WTC11 (cell line): ENCODE measurements at regions not wholly inside any gene's neighbourhood (a gene's known extent, or its start where the extent isn't known, plus 50 kb on each side); places are given as distances from the start of the nearest gene placed in this dataset.

Experiments
- ATAC-seq: fragments of 200-7000 bp; cut with Tn5 transposase; 2 replicates; pipeline ENCODE4 v1.10.0; 2021; ENCODE audit warnings: mild to moderate bottlenecking, moderate library complexity
- CTCF ChIA-PET: fragments of 300-600 bp; sonication (Branson Sonifier 250); formaldehyde crosslinking; loops from one replicate; lab custom pipeline; 2021; ENCODE audit warnings: antibody characterized with exemption; lab: Charles Lee
- POLR2A ChIA-PET: fragments of 350-600 bp; sonication (Branson Sonifier 250); formaldehyde crosslinking; loops from one replicate; lab custom pipeline; 2021; ENCODE audit warnings: antibody characterized with exemption; lab: Charles Lee
- DNase-seq: peaks from one replicate; pipeline ENCODE4 v3.0.0; 2021; ENCODE audit warnings: low spot score
- H3K27ac Mint-ChIP-seq: 2 replicates; pipeline ENCODE4 v1.8.0; 2021; ENCODE audit warnings: mixed read lengths
- H3K27me3 Mint-ChIP-seq: 2 replicates; pipeline ENCODE4 v1.8.0; 2021; ENCODE audit warnings: low read depth, mild to moderate bottlenecking, moderate library complexity, mixed read lengths
- H3K36me3 Mint-ChIP-seq: 2 replicates; pipeline ENCODE4 v1.8.0; 2021; ENCODE audit warnings: mixed read lengths
- H3K4me1 Mint-ChIP-seq: 2 replicates; pipeline ENCODE4 v1.8.0; 2022; ENCODE audit warnings: mixed read lengths
- H3K4me3 Mint-ChIP-seq: 2 replicates; pipeline ENCODE4 v1.8.0; 2021; ENCODE audit warnings: mild to moderate bottlenecking, moderate library complexity, mixed read lengths
- H3K9me3 Mint-ChIP-seq: 2 replicates; pipeline ENCODE4 v1.8.0; 2021; ENCODE audit warnings: mixed read lengths
- CBFB ChIP-seq: sonication (generic); formaldehyde crosslinking; IDR thresholded peaks from 2 replicates; pipeline ENCODE4 v1.8.1; 2022; ENCODE audit warnings: mild to moderate bottlenecking, low read depth, missing genetic modification reagents
- CREM ChIP-seq: sonication (generic); formaldehyde crosslinking; IDR thresholded peaks from 2 replicates; pipeline ENCODE4 v1.8.1; 2022; ENCODE audit warnings: mild to moderate bottlenecking, missing genetic modification reagents, moderate library complexity
- EMX1 ChIP-seq: fragments of 250-450 bp; sonication (Bioruptor Pico); IDR thresholded peaks from 2 replicates; pipeline ENCODE4 v1.8.0; 2021; ENCODE audit warnings: mild to moderate bottlenecking
- MAX ChIP-seq: sonication (generic); formaldehyde crosslinking; IDR thresholded peaks from 2 replicates; pipeline ENCODE4 v1.8.0; 2022; ENCODE audit warnings: mild to moderate bottlenecking, missing genetic modification reagents
- MLX ChIP-seq: sonication (generic); formaldehyde crosslinking; IDR thresholded peaks from 2 replicates; pipeline ENCODE4 v1.8.1; 2023; ENCODE audit warnings: mild to moderate bottlenecking, missing genetic modification reagents, moderate library complexity
- NFE2L1 ChIP-seq: sonication (generic); formaldehyde crosslinking; IDR thresholded peaks from 2 replicates; pipeline ENCODE4 v1.8.1; 2023; ENCODE audit warnings: missing genetic modification reagents
- PREB ChIP-seq: sonication (generic); formaldehyde crosslinking; IDR thresholded peaks from 2 replicates; pipeline ENCODE4 v1.8.1; 2022; ENCODE audit warnings: mild to moderate bottlenecking, missing genetic modification reagents, moderate library complexity, borderline replicate concordance
- RELA ChIP-seq: sonication (generic); formaldehyde crosslinking; IDR thresholded peaks from 2 replicates; pipeline ENCODE4 v1.8.1; 2022; ENCODE audit warnings: missing genetic modification reagents, mild to moderate bottlenecking, borderline replicate concordance
- RORB ChIP-seq: fragments of 250-450 bp; sonication (Bioruptor Pico); IDR thresholded peaks from 2 replicates; pipeline ENCODE4 v1.9.0; 2021; ENCODE audit warnings: mild to moderate bottlenecking
- SMAD3 ChIP-seq: sonication (generic); formaldehyde crosslinking; IDR thresholded peaks from 2 replicates; pipeline ENCODE4 v1.8.0; 2022; ENCODE audit warnings: missing genetic modification reagents, mild to moderate bottlenecking, borderline replicate concordance
- TCF7 ChIP-seq: sonication (generic); formaldehyde crosslinking; IDR thresholded peaks from 2 replicates; pipeline ENCODE4 v1.8.0; 2022; ENCODE audit warnings: mild to moderate bottlenecking, low read depth, missing genetic modification reagents, moderate library complexity
- TEAD1 ChIP-seq: sonication (generic); formaldehyde crosslinking; IDR thresholded peaks from 2 replicates; pipeline ENCODE4 v1.8.0; 2022; ENCODE audit warnings: mild to moderate bottlenecking, missing genetic modification reagents
- TEAD4 ChIP-seq: sonication (generic); formaldehyde crosslinking; IDR thresholded peaks from 2 replicates; pipeline ENCODE4 v1.8.0; 2022; ENCODE audit warnings: mild to moderate bottlenecking, missing genetic modification reagents
- ZNF263 ChIP-seq: sonication (generic); formaldehyde crosslinking; IDR thresholded peaks from 2 replicates; pipeline ENCODE4 v1.8.1; 2022; ENCODE audit warnings: low read depth, mild to moderate bottlenecking, moderate library complexity, missing genetic modification reagents
- ZNF396 ChIP-seq: fragments of 250-450 bp; sonication (Bioruptor Pico); IDR thresholded peaks from 2 replicates; pipeline ENCODE4 v1.8.0; 2021; ENCODE audit warnings: mild to moderate bottlenecking, moderate library complexity, borderline replicate concordance
- TF ChIP-seq, protein P1 (sequence below): sonication (generic); formaldehyde crosslinking; IDR thresholded peaks from 2 replicates; pipeline ENCODE4 v1.8.0; 2022; ENCODE audit warnings: missing genetic modification reagents
- TF ChIP-seq, protein P2 (sequence below): sonication (generic); formaldehyde crosslinking; IDR thresholded peaks from 2 replicates; pipeline ENCODE4 v1.8.0; 2023; ENCODE audit warnings: mild to moderate bottlenecking, missing genetic modification reagents

DNA sequence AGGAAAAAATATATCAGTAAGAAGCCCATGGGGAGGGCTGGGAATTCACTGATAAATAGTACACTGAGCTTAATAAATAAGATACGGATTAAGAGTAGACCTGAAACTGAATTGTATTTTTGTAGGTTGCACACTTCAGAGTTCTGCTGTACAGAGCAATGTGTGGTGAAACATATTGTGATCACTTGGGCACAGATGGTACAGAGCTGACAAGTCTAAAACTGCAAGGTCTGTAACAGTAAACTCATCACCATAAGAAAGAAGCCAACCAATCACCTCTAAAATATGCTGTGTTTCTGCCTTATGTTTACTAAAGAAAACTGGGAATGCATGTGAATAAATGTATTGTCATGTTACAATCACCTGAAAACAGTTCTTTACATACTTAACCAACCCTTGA, 360.7 kb downstream of the MRPL39 start:
- Mint-ChIP-seq H3K9me3 (peaks cover 11% of the 10 kb centered on the region), H3K36me3 (no peaks in the 10 kb centered on the region), H3K27me3 (no peaks in the 10 kb centered on the region), H3K27ac (no peak overlapping the region), H3K4me3 (no peak overlapping the region), H3K4me1 (peaks cover 14% of the 10 kb centered on the region)
- no peak for ATAC-seq
- no peak for DNase-seq
- TF ChIP-seq TCF7 (CRISPR knock-in tag) (no peak), MAX (CRISPR knock-in tag) (no peak), RORB (CRISPR knock-in tag) (no peak), SMAD3 (CRISPR knock-in tag) (no peak), MLX (CRISPR knock-in tag) (no peak), CBFB (CRISPR knock-in tag) (no peak), NFE2L1 (CRISPR knock-in tag) (no peak), ZNF263 (no peak), TEAD1 (CRISPR knock-in tag) (no peak), ZNF396 (CRISPR knock-in tag) (no peak), RELA (CRISPR knock-in tag) (no peak), EMX1 (CRISPR knock-in tag) (no peak), TEAD4 (CRISPR knock-in tag) (no peak), PREB (CRISPR knock-in tag) (no peak)
- TF ChIP-seq, protein P1, sequence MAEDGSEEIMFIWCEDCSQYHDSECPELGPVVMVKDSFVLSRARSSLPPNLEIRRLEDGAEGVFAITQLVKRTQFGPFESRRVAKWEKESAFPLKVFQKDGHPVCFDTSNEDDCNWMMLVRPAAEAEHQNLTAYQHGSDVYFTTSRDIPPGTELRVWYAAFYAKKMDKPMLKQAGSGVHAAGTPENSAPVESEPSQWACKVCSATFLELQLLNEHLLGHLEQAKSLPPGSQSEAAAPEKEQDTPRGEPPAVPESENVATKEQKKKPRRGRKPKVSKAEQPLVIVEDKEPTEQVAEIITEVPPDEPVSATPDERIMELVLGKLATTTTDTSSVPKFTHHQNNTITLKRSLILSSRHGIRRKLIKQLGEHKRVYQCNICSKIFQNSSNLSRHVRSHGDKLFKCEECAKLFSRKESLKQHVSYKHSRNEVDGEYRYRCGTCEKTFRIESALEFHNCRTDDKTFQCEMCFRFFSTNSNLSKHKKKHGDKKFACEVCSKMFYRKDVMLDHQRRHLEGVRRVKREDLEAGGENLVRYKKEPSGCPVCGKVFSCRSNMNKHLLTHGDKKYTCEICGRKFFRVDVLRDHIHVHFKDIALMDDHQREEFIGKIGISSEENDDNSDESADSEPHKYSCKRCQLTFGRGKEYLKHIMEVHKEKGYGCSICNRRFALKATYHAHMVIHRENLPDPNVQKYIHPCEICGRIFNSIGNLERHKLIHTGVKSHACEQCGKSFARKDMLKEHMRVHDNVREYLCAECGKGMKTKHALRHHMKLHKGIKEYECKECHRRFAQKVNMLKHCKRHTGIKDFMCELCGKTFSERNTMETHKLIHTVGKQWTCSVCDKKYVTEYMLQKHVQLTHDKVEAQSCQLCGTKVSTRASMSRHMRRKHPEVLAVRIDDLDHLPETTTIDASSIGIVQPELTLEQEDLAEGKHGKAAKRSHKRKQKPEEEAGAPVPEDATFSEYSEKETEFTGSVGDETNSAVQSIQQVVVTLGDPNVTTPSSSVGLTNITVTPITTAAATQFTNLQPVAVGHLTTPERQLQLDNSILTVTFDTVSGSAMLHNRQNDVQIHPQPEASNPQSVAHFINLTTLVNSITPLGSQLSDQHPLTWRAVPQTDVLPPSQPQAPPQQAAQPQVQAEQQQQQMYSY (CRISPR knock-in tag) = no peak
- TF ChIP-seq, protein P2, sequence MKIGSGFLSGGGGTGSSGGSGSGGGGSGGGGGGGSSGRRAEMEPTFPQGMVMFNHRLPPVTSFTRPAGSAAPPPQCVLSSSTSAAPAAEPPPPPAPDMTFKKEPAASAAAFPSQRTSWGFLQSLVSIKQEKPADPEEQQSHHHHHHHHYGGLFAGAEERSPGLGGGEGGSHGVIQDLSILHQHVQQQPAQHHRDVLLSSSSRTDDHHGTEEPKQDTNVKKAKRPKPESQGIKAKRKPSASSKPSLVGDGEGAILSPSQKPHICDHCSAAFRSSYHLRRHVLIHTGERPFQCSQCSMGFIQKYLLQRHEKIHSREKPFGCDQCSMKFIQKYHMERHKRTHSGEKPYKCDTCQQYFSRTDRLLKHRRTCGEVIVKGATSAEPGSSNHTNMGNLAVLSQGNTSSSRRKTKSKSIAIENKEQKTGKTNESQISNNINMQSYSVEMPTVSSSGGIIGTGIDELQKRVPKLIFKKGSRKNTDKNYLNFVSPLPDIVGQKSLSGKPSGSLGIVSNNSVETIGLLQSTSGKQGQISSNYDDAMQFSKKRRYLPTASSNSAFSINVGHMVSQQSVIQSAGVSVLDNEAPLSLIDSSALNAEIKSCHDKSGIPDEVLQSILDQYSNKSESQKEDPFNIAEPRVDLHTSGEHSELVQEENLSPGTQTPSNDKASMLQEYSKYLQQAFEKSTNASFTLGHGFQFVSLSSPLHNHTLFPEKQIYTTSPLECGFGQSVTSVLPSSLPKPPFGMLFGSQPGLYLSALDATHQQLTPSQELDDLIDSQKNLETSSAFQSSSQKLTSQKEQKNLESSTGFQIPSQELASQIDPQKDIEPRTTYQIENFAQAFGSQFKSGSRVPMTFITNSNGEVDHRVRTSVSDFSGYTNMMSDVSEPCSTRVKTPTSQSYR (CRISPR knock-in tag) = no peak
- POLR2A ChIA-PET = no interaction called here
- CTCF ChIA-PET = interaction anchor here (0.8 kb wide), 1 partner anchor 140 kb away, joined by 3 read pairs; no protein-coding TSS in a partner anchor

GRCh38 chr21:25244735-25245134, 362.5 kb downstream of the MRPL39 start:
- H3K4me1 Mint-ChIP-seq = peaks cover 5% of the 10 kb centered on the region; the same call in 1 of the 2 replicates
- H3K27me3 Mint-ChIP-seq = no peaks in the 10 kb centered on the region
- POLR2A ChIA-PET = no interaction called here
- TF ChIP-seq, protein P2 (CRISPR knock-in tag) = no peak
- TF ChIP-seq CREM = no peak
- H3K9me3 Mint-ChIP-seq = peaks cover 17% of the 10 kb centered on the region
- CTCF ChIA-PET = no interaction called here
- no peak for DNase-seq
- no peak overlapping the region for H3K4me3 Mint-ChIP-seq
- H3K36me3 Mint-ChIP-seq = no peaks in the 10 kb centered on the region
- ATAC-seq = no peak
- no peak overlapping the region for H3K27ac Mint-ChIP-seq
